Cardiac septum (tissue), 1 donor: ENCODE measurements at regions not wholly inside any gene's neighbourhood (a gene's known extent, or its start where the extent isn't known, plus 50 kb on each side); places are given as distances from the start of the nearest gene placed in this dataset.

ENCODE experiments used
- DNase-seq: peaks from one replicate; pipeline ENCODE4 v3.0.0-alpha.2; 2020; ENCODE audit warnings: low spot score
- intact Hi-C: fragments of 100-400 bp; cut with DNase I; formaldehyde crosslinking; loops from one replicate; pipeline ENCODE4 v1.14.0; 2022
- donor health status: DM: no; HTN: no; CAD: no.

- no peak for DNase-seq
- intact Hi-C loops: no loop called here
Observed at GRCh38 chr1:114235960-114236359, 82.3 kb upstream of the SYT6 start.

GRCh38 chr1:114235281-114235680 is 81.6 kb upstream of the SYT6 start:
- no peak for DNase-seq
- intact Hi-C loops: no loop called here

- DNase-seq: no peak
- intact Hi-C loops: no loop called here
Observed at GRCh38 chr1:114234408-114235124, 80.9 kb upstream of the SYT6 start.

- no peak for DNase-seq
- intact Hi-C loops: no loop called here
Observed at GRCh38 chr1:114232691-114233090, 79.0 kb upstream of the SYT6 start.

- intact Hi-C loops: no loop called here
Observed at GRCh38 chr1:114231301-114231700, 77.6 kb upstream of the SYT6 start.

GRCh38 chr1:114229368-114229767 is 75.7 kb upstream of the SYT6 start:
- no peak for DNase-seq
- intact Hi-C loops: no loop called here

More at GRCh38 chr1:114231301-114231700, 77.6 kb upstream of the SYT6 start:
- no peak for DNase-seq

GRCh38 chr1:114227059-114227458 is 73.4 kb upstream of the SYT6 start:
- intact Hi-C loops: no loop called here
- DNase-seq: no peak

GRCh38 chr1:114224196-114224907 is 70.7 kb upstream of the SYT6 start:
- intact Hi-C loops: no loop called here
- DNase-seq: no peak

GRCh38 chr1:114222920-114223319 is 69.3 kb upstream of the SYT6 start:
- no peak for DNase-seq
- intact Hi-C loops: no loop called here

- no peak for DNase-seq
- intact Hi-C loops: loop anchor here (5.0 kb wide), 1 partner anchor 242 kb away; the partner anchor contains the start of gene OLFML3
Observed at GRCh38 chr1:114219172-114219868, 65.7 kb upstream of the SYT6 start.

- DNase-seq: no peak
- intact Hi-C loops: loop anchor here (5.0 kb wide), 1 partner anchor 241 kb away; the partner anchor contains the start of gene OLFML3
Observed at GRCh38 chr1:114218361-114219171, 64.9 kb upstream of the SYT6 start.

- intact Hi-C loops: loop anchor here (5.0 kb wide), 1 partner anchor 239 kb away; the partner anchor contains the start of gene OLFML3
- no peak for DNase-seq
Observed at GRCh38 chr1:114216431-114217173, 62.9 kb upstream of the SYT6 start.

- intact Hi-C loops: loop anchor here (5.0 kb wide), 1 partner anchor 238 kb away; the partner anchor contains the start of gene OLFML3
- no peak for DNase-seq
Observed at GRCh38 chr1:114215436-114215835, 61.8 kb upstream of the SYT6 start.

GRCh38 chr1:114214016-114214415 is 60.3 kb upstream of the SYT6 start:
- intact Hi-C loops: no loop called here
- DNase-seq: no peak

- intact Hi-C loops: no loop called here
- no peak for DNase-seq
Observed at GRCh38 chr1:114209971-114210370, 56.3 kb upstream of the SYT6 start.

GRCh38 chr1:114208714-114209113 is 55.0 kb upstream of the SYT6 start:
- intact Hi-C loops: no loop called here
- no peak for DNase-seq

- intact Hi-C loops: no loop called here
- no peak for DNase-seq
Observed at GRCh38 chr1:114208106-114208505, 54.4 kb upstream of the SYT6 start.

- intact Hi-C loops: no loop called here
- DNase-seq: no peak
Observed at GRCh38 chr1:114207635-114208034, 54.0 kb upstream of the SYT6 start.

GRCh38 chr1:114206392-114206791 is 52.7 kb upstream of the SYT6 start:
- intact Hi-C loops: no loop called here
- no peak for DNase-seq
